ENCODE measurements at regions not wholly inside any gene's neighbourhood (a gene's known extent, or its start where the extent isn't known, plus 50 kb on each side); places are given as distances from the start of the nearest gene placed in this dataset.

DNA sequence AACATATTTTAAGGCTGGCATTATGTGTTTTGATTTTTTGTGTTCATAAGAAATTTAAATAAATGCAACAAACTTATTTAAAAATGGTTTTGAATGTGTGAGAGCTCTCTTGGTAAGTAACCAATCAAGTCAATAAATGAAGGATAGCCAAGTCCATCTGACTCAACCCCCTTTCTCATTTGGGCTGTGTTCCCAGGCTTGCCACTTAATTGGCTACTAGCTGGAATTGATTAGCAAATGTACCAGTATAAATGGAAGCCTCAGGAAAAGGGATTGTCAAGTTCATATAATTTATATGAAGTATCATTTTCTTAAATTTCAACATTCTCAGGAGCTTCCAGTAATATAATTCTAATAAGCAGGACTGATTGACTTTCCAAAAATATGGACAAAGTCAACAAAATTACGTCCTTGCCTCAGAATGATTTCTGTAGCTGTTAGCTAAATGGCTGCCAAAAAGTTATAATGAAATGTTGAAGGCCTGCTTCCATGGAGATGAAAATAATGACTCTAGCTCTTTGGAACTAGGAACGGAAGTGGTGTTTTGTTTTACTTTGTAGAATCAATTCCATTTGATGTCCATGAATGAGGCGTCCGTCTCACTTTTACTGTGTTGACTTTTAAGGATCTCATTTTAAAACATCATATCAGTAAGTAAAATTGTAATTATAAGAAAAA is 614.9 kb downstream of the CDH26 start:
- dilution Hi-C loops (cut with HindIII; ENCODE audit: low sequenced_read_pairs, unreplicated experiment), result no loop called here
- H3K18ac ChIP-seq (ENCODE audit: low read depth, low read length), result no peak overlapping the region
- H3K9me3 ChIP-seq (ENCODE audit: control insufficient read depth, insufficient read depth, low read length), result peaks cover 10% of the 10 kb centered on the region
- H3K27me3 ChIP-seq (ENCODE audit: control insufficient read depth, insufficient read depth, low read length), result no peaks in the 10 kb centered on the region
- no peak overlapping the region for H2AK5ac ChIP-seq (ENCODE audit: low read depth, low read length)
- ChIA-PET CTCF (no interaction called here), POLR2A (ENCODE audit: unreplicated experiment) (no interaction called here)
- H3K4me1 ChIP-seq (ENCODE audit: control insufficient read depth, insufficient read depth, low read length), result no peaks in the 10 kb centered on the region
- DNase-seq (no peak), ATAC-seq (ENCODE audit: low read depth) (no peak)
- no peak overlapping the region for H4K5ac ChIP-seq (ENCODE audit: low read depth, low read length)
- no peak overlapping the region for H2BK5ac ChIP-seq (ENCODE audit: low read depth, low read length, poor library complexity, severe bottlenecking)
- H4K8ac ChIP-seq (ENCODE audit: low read depth in 2 of 2, low read length in 2 of 2), result no peak overlapping the region
- no peak overlapping the region for H3K4me2 ChIP-seq (ENCODE audit: low read depth, low read length)
- no peak overlapping the region for H2BK120ac ChIP-seq (ENCODE audit: low read depth, low read length)
- H3K27ac ChIP-seq (ENCODE audit: insufficient read depth, low read length), result no peak overlapping the region
- H3K14ac ChIP-seq (replicated peaks; ENCODE audit: low read depth, low read length), result no peak overlapping the region
- no peaks in the 10 kb centered on the region for H3K79me1 ChIP-seq (ENCODE audit: low read depth in 1 of 2, low read length in 2 of 2)
- H2AFZ ChIP-seq (replicated peaks; ENCODE audit: low read length, poor library complexity), result no peak overlapping the region
- H2BK20ac ChIP-seq (ENCODE audit: low read depth, low read length), result no peak overlapping the region
- intact Hi-C loops (cut with micrococcal nuclease), result no loop called here
- TF ChIP-seq BHLHE40 (IDR thresholded peaks at IDR 0.05; ENCODE audit: low read depth, low read length) (no peak), POLR2A (IDR thresholded peaks at IDR 0.05; ENCODE audit: low read depth, low read length) (no peak), CEBPB (IDR thresholded peaks at IDR 0.05; ENCODE audit: low read depth, low read length) (no peak), MXI1 (IDR thresholded peaks at IDR 0.05; ENCODE audit: borderline replicate concordance, low read depth, low read length) (no peak), FOS (IDR thresholded peaks at IDR 0.05; ENCODE audit: low read depth, low read length) (no peak), MAZ (IDR thresholded peaks at IDR 0.05; ENCODE audit: borderline replicate concordance, low read depth, low read length) (no peak), RCOR1 (IDR thresholded peaks at IDR 0.05; ENCODE audit: insufficient replicate concordance, low read length) (no peak), MAFK (IDR thresholded peaks at IDR 0.05; ENCODE audit: low read depth, low read length) (no peak), CHD1 (IDR thresholded peaks at IDR 0.05; ENCODE audit: low read depth, low read length) (no peak), NFE2L2 (IDR thresholded peaks at IDR 0.05; ENCODE audit: low read depth, low read length) (no peak), RFX5 (IDR thresholded peaks at IDR 0.05; ENCODE audit: low read depth, low read length) (no peak), SMC3 (IDR thresholded peaks at IDR 0.05; ENCODE audit: low read depth, low read length) (no peak), RAD21 (IDR thresholded peaks at IDR 0.05; ENCODE audit: low read length) (no peak)
- TF ChIP-seq, protein P1, sequence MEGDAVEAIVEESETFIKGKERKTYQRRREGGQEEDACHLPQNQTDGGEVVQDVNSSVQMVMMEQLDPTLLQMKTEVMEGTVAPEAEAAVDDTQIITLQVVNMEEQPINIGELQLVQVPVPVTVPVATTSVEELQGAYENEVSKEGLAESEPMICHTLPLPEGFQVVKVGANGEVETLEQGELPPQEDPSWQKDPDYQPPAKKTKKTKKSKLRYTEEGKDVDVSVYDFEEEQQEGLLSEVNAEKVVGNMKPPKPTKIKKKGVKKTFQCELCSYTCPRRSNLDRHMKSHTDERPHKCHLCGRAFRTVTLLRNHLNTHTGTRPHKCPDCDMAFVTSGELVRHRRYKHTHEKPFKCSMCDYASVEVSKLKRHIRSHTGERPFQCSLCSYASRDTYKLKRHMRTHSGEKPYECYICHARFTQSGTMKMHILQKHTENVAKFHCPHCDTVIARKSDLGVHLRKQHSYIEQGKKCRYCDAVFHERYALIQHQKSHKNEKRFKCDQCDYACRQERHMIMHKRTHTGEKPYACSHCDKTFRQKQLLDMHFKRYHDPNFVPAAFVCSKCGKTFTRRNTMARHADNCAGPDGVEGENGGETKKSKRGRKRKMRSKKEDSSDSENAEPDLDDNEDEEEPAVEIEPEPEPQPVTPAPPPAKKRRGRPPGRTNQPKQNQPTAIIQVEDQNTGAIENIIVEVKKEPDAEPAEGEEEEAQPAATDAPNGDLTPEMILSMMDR (conservative IDR thresholded peaks at IDR 0.05; ENCODE audit: low read depth, low read length), result no peak
- TF ChIP-seq, protein P2, sequence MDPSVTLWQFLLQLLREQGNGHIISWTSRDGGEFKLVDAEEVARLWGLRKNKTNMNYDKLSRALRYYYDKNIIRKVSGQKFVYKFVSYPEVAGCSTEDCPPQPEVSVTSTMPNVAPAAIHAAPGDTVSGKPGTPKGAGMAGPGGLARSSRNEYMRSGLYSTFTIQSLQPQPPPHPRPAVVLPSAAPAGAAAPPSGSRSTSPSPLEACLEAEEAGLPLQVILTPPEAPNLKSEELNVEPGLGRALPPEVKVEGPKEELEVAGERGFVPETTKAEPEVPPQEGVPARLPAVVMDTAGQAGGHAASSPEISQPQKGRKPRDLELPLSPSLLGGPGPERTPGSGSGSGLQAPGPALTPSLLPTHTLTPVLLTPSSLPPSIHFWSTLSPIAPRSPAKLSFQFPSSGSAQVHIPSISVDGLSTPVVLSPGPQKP (IDR thresholded peaks at IDR 0.05; ENCODE audit: borderline replicate concordance, low read depth, low read length), result no peak
- TF ChIP-seq, protein P3, sequence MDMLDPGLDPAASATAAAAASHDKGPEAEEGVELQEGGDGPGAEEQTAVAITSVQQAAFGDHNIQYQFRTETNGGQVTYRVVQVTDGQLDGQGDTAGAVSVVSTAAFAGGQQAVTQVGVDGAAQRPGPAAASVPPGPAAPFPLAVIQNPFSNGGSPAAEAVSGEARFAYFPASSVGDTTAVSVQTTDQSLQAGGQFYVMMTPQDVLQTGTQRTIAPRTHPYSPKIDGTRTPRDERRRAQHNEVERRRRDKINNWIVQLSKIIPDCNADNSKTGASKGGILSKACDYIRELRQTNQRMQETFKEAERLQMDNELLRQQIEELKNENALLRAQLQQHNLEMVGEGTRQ (IDR thresholded peaks at IDR 0.05; ENCODE audit: low read depth, low read length), result no peak
- in situ Hi-C loops (cut with MboI; ENCODE audit: low sequenced_read_pairs), result no loop called here
- H3K9ac ChIP-seq (ENCODE audit: low read depth, low read length), result no peak overlapping the region
- H3K56ac ChIP-seq (ENCODE audit: extremely low read depth, insufficient read depth, low read length), result no peak overlapping the region
- H4K91ac ChIP-seq (ENCODE audit: insufficient read depth, low read depth, low read length), result no peak overlapping the region
- H2AK9ac ChIP-seq (replicated peaks; ENCODE audit: low read depth, low read length, poor library complexity), result no peak overlapping the region
- no peaks in the 10 kb centered on the region for H3K36me3 ChIP-seq (ENCODE audit: control insufficient read depth, insufficient read depth, low read length)
- H3K23ac ChIP-seq (ENCODE audit: low read depth, low read length), result no peak overlapping the region
- H2BK15ac ChIP-seq (ENCODE audit: low read depth, low read length), result no peak overlapping the region
- no TSS peak for BruUV-seq (replicated peaks)
- WGBS, 2 experiments (ENCODE audit: extremely low coverage in 2 of 2, insufficient read length in 1 of 2), result no CpG with 5 or more reads among the region's 4 CpGs
- H4K20me1 ChIP-seq (ENCODE audit: insufficient read depth, low read length), result no peaks in the 10 kb centered on the region
- H3K9me1 ChIP-seq (ENCODE audit: insufficient read depth, low read length), result no peaks in the 10 kb centered on the region
- H3K4ac ChIP-seq (ENCODE audit: low read depth, low read length), result no peak overlapping the region
- H3K4me3 ChIP-seq (ENCODE audit: insufficient read depth, low read depth, low read length), result no peak overlapping the region
